COLO668 (cell line): ENCODE measurements at regions not wholly inside any gene's neighbourhood (a gene's known extent, or its start where the extent isn't known, plus 50 kb on each side); places are given as distances from the start of the nearest gene placed in this dataset.

Source experiments
- DNase-seq: peaks from one replicate; lab custom pipeline; 2025; ENCODE audit not compliant: unreplicated experiment; lab: John Stamatoyannopoulos, UW

- no peak for DNase-seq
Observed at GRCh38 chr20:60064554-60065196, 106.5 kb downstream of the CDH26 start.

GRCh38 chr20:60065741-60066437 lies 107.7 kb downstream of the CDH26 start:
- DNase-seq = no peak

DNA sequence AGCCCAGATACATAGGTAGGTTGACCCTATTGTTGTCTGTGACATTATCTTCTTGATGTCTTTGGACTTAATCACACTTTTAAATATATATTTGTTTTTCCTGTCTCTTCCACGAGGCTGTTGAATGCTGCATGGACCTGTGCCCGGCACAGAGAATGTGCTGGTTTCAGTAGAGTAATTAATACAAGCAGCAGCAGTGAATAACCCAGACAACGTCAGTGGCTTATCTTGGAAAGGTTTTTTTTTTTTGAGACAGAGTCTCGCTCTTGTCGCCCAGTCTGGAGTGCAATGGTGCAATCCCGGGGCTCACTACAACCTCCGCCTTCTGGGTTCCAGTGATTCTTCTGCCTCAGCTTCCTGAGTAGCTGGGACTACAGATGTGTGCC lies 108.2 kb downstream of the CDH26 start:
- DNase-seq = no peak

GRCh38 chr20:60068509-60068908 lies 110.3 kb downstream of the CDH26 start:
- no peak for DNase-seq

GRCh38 chr20:60069656-60070055 lies 111.4 kb downstream of the CDH26 start:
- no peak for DNase-seq

DNA sequence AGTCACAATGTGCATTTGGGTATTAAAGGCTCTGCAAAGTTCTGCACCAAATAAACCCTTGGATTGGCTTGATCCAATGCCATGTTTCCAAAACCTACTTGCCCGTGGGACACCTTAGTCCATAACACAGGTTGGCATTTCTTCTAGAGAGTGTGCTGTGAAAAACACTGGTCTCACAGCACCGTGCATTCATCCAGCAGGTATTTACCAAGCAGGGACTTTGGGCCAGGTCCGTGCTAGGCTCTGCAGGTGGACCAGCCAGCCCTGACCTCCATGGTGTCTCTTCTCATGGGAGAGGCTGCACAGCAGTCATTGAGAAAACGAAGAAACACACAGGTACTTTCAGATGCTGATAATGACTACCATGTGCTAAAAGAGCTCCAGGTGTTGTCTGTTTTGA lies 112.6 kb downstream of the CDH26 start:
- no peak for DNase-seq

GRCh38 chr20:60071965-60072364 lies 113.7 kb downstream of the CDH26 start:
- DNase-seq = no peak

GRCh38 chr20:60073086-60073485 lies 114.9 kb downstream of the CDH26 start:
- DNase-seq = no peak

DNA sequence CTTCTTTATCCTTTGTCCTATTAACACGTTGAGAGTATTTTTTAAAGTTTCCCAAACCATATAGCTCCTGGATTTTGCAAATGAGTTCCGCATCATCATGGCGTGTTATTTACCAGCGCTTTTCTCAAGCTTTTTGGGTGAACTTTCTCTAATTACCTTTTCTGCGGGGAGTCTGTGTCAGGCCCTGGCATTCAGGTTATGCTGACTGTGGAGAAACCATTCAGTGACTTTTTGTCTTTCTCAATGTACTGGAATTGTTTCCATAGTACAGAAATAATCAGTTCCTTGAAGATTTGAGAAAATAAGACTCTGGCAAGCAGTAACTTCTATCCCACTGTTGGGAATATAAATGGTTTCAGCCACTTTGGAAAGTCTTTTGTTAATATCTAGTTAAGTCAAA lies 115.3 kb downstream of the CDH26 start:
- no peak for DNase-seq

GRCh38 chr20:60074276-60074675 lies 116.1 kb downstream of the CDH26 start:
- no peak for DNase-seq

GRCh38 chr20:60078351-60079250 lies 120.4 kb downstream of the CDH26 start:
- no peak for DNase-seq

- no peak for DNase-seq
Observed at GRCh38 chr20:60080401-60080800, 122.2 kb downstream of the CDH26 start.

DNA sequence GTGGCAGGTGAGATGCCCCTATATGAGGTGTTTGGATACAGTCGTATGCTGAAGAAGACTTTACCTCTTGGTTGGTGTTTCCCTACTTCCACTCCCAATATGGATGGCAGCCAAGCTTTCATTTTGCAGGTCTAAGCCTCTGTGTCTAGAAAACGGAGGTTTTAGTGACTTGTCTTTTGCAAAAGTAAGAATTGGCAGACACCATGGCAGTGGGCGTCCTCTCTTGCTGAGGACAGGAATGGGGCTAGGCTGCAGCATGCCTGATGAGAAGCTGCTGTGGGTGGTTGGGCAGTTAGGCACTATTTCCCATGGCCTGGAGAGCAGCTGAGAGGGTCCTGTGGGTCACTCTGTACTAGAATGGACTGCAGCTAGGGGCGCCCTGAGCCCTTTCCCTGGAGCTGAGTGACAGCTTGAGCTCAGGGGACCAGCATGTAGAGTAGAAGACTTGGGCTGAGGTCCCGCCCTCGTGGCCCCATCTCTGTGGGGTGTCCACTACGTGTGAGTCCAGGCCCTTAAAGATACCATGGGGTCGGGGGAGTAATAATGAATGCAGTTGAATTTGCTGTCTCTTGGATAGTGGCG lies 127.4 kb downstream of the CDH26 start:
- DNase-seq = no peak

DNA sequence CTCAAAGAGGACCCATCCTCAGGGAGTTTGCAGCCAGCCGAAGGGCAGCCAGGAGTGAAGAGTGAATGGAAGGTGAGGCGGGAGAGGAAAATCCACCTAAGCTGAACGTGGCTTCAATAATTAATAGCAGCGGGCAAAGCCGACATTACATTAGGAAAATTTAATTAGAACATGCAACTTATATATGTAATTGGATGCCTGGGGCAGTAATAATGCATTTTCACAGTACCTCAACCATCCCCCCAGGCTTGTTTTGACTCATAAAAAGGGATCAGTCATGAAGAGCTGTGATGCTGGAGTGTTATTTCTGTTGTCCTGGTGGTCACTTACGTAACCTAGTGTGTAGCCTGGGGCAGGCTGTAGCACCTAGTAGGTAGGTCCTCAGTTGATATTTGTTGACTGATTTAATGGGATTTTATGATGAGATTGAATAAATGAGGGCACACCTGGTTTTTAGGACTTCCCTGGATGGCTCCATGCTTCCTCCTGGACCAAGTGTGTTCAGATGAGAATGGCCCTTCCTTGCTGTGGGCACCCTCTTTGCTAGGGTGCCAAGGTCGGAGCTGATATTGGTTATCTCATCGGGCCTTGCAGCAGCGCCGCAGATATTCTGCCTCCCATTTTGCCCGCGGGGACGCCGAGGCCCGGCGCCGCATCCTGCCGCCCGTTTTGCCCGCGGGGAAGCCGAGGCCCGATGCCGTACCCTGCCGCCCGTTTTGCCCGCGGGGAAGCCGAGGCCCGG lies 128.8 kb downstream of the CDH26 start:
- no peak for DNase-seq

GRCh38 chr20:60087563-60088105 lies 129.4 kb downstream of the CDH26 start:
- DNase-seq = peak; percentile 20

GRCh38 chr20:60088236-60088635 lies 130.0 kb downstream of the CDH26 start:
- no peak for DNase-seq

- DNase-seq = no peak
Observed at GRCh38 chr20:60090631-60091030, 132.4 kb downstream of the CDH26 start.

DNA sequence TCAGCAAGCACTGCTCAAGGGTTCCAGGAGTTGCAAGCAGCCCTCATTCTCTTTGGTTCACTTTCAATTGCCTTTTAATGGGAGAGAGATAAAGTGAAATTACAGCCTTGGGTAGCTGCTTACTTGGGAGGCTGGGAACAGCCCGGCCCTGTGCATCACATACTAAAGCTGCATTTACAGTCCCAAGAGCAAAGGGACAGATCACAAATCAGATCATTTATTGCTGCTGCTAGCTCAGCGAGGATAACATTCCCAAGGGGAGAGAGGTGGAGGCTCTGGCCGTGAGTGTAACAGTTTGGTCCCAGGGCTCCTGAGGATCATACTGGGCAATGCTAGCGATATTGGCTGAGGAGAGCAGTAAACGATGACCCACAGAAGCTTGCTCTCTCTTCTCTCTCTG lies 133.1 kb downstream of the CDH26 start:
- DNase-seq = no peak

- no peak for DNase-seq
Observed at GRCh38 chr20:60091861-60092260, 133.6 kb downstream of the CDH26 start.

DNA sequence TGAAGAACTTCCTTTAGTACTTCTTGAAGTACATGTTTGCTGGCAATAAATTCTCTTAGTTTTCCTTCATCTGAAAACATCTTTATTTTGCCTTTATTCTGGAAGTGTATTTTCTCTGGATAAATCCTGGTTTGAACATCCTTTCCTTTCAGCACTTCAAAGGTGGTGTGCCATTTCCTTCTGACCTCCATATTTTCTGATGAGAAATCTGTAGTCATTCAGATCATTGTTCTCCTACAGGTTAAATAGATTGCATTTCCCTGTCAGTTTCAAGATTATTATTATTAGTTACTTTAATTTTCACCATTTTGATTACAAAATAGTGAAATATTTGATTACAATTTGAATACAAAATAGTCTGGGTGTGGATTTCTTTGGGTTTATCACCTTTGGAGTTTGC lies 134.5 kb downstream of the CDH26 start:
- DNase-seq = no peak

GRCh38 chr20:60095456-60095855 lies 137.2 kb downstream of the CDH26 start:
- no peak for DNase-seq
